Transverse colon (tissue), 4 donors: ENCODE measurements at regions not wholly inside any gene's neighbourhood (a gene's known extent, or its start where the extent isn't known, plus 50 kb on each side); places are given as distances from the start of the nearest gene placed in this dataset.

Experiments used
- CTCF ChIP-seq, 5 experiments: fragments of 200-600 bp in 3 of 5; fragments of 450-650 bp in 2 of 5; sonication (generic) in 3 of 5; IDR thresholded peaks; 1 replicate in 2 of 5; 2 replicates in 3 of 5; pipeline ENCODE4 v1.5.1; 2016 to 2017; ENCODE audit warnings: antibody characterized with exemption in 5 of 5, inconsistent platforms in 3 of 5, mild to moderate bottlenecking in 2 of 5, moderate library complexity in 1 of 5
- EP300 ChIP-seq: sonication (generic); formaldehyde crosslinking; IDR thresholded peaks from one replicate; pipeline ENCODE4 v1.6.1; 2017; ENCODE audit warnings: antibody characterized with exemption, low read depth
- POLR2A ChIP-seq: fragments of 450-650 bp; IDR thresholded peaks from one replicate; pipeline ENCODE4 v1.6.1; 2016; ENCODE audit warnings: antibody characterized with exemption, mild to moderate bottlenecking, moderate library complexity
- POLR2AphosphoS5 ChIP-seq, 3 donors: sonication (generic); formaldehyde crosslinking; IDR thresholded peaks; one replicate each; pipeline ENCODE4 v1.6.1; 2016; ENCODE audit warnings: antibody characterized with exemption in 3 of 3

DNA sequence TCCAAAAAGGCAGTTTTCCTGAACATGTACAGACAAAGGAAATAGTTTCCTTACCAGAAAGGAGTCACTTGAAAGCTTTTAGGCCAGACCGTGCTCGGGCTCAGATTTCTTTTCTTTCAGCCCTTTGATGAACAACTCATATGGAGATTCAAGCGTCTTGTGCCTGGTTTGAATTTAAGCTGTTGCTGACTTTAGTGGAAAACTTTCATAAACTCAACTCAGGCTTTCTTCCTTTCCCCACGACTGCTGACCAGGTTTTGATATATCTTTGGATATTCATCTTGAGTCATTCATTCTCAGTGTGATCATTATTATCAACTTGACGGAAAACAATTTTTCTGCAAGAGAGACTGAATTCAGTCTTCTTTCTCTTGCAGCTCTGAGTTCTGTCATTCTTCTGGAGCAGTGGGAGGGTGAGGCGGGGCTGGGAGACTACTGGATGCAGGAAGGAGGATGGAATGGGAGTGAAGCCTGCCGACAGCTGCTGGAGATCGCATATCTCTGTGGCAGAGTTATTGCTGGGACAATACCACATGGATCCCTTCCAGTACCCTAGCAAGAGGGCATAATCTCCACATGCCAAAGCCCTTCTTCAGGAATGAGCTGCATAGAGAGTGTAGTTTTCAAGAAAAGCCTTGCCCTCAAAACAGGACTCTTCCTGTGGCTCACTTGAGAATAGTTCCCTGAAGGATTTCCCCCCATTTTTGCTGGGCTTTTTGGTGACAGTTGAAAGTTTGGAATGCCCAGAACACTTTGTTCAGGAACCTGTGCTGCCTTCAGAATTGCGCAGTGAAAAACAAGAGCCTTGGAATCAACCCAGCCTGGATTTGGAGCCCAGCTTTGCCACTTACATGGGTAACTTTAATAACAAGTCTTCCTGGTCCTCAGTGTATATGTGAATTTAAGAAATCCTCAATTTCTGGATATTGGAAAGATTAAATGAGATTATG lies 364.4 kb downstream of the ZNF521 start:
- TF ChIP-seq POLR2A (no peak), CTCF (IDR thresholded peaks at IDR 0.05) (no peak), EP300 (no peak), POLR2AphosphoS5 (IDR thresholded peaks at IDR 0.05) (no peak)
